NCI-H2171 treated with DMSO at 0.1 percent for 48 hours (cell line): ENCODE measurements at regions not wholly inside any gene's neighbourhood (a gene's known extent, or its start where the extent isn't known, plus 50 kb on each side); places are given as distances from the start of the nearest gene placed in this dataset.
"Not testable (repeated sequence)": the region's sequence is repeated elsewhere in the genome, so short reads cannot be mapped to it uniquely, and the experiment has no call there.

ENCODE experiments used
- DNase-seq: peaks from one replicate; lab custom pipeline; 2025; lab: John Stamatoyannopoulos, UW

- DNase-seq = peak; percentile 99
These were observed 201.9 kb downstream of the DAD1 start for GRCh38 chr14:22386924-22387775.

- no peak for DNase-seq
These were observed 204.0 kb downstream of the DAD1 start for GRCh38 chr14:22384974-22385526.

GRCh38 chr14:22384167-22384549, 204.9 kb downstream of the DAD1 start:
- no peak for DNase-seq

- no peak for DNase-seq
These were observed 205.4 kb downstream of the DAD1 start for GRCh38 chr14:22383515-22384166.

- no peak for DNase-seq
These were observed 206.1 kb downstream of the DAD1 start for GRCh38 chr14:22382955-22383354.

- DNase-seq = no peak
These were observed 206.6 kb downstream of the DAD1 start for GRCh38 chr14:22382395-22382794.

- no peak for DNase-seq
These were observed 207.3 kb downstream of the DAD1 start for GRCh38 chr14:22381766-22382165.

GRCh38 chr14:22381408-22381760, 207.6 kb downstream of the DAD1 start:
- DNase-seq = no peak

- no peak for DNase-seq
These were observed 208.2 kb downstream of the DAD1 start for GRCh38 chr14:22380571-22381407.

- DNase-seq = no peak
These were observed 209.3 kb downstream of the DAD1 start for GRCh38 chr14:22379727-22380126.

GRCh38 chr14:22378181-22378580, 210.8 kb downstream of the DAD1 start:
- no peak for DNase-seq

GRCh38 chr14:22375321-22375930, 213.6 kb downstream of the DAD1 start:
- peak; percentile 85 for DNase-seq

GRCh38 chr14:22370084-22370847, 218.8 kb downstream of the DAD1 start:
- no peak for DNase-seq

- DNase-seq = no peak
These were observed 230.3 kb downstream of the DAD1 start for GRCh38 chr14:22358726-22359125.

GRCh38 chr14:22349281-22349680, 239.7 kb downstream of the DAD1 start:
- DNase-seq = not testable (repeated sequence)

- DNase-seq = no peak
These were observed 244.4 kb downstream of the DAD1 start for GRCh38 chr14:22344673-22345072.

GRCh38 chr14:22344209-22344608, 244.8 kb downstream of the DAD1 start:
- DNase-seq = not testable (repeated sequence)

GRCh38 chr14:22341049-22341448, 248.0 kb downstream of the DAD1 start:
- no peak for DNase-seq

GRCh38 chr14:22338917-22339715, 249.9 kb downstream of the DAD1 start:
- no peak for DNase-seq

GRCh38 chr14:22338381-22338780, 250.6 kb downstream of the DAD1 start:
- no peak for DNase-seq
